ENCODE measurements at regions not wholly inside any gene's neighbourhood (a gene's known extent, or its start where the extent isn't known, plus 50 kb on each side); places are given as distances from the start of the nearest gene placed in this dataset.

- H3K9me3 ChIP-seq, result no peaks in the 10 kb centered on the region
- H3K27ac ChIP-seq, result no peak overlapping the region
- no peaks in the 10 kb centered on the region for H3K36me3 ChIP-seq
- TF ChIP-seq POLR2A (IDR thresholded peaks at IDR 0.05) (no peak), CTCF (IDR thresholded peaks at IDR 0.05) (no peak)
- no peak overlapping the region for H3K4me3 ChIP-seq (replicated peaks in 1 of 3)
- no peak for DNase-seq
- H3K4me1 ChIP-seq, result no peaks in the 10 kb centered on the region
- intact Hi-C loops (cut with DNase I), result no loop called here
- WGBS, 2 donors, result 72 to 100% methylated on average over 1 of the region's 1 CpG
- no peaks in the 10 kb centered on the region for H3K27me3 ChIP-seq
Measured at GRCh38 chr16:55249936-55250335, 74.1 kb upstream of the IRX6 start.

- no peaks in the 10 kb centered on the region for H3K9me3 ChIP-seq
- no peak overlapping the region for H3K27ac ChIP-seq
- H3K36me3 ChIP-seq, result no peaks in the 10 kb centered on the region
- H3K4me1 ChIP-seq, result no peaks in the 10 kb centered on the region
- DNase-seq, result no peak
- H3K4me3 ChIP-seq (replicated peaks in 1 of 3), result no peak overlapping the region
- TF ChIP-seq CTCF (IDR thresholded peaks at IDR 0.05) (no peak), POLR2A (IDR thresholded peaks at IDR 0.05) (no peak)
- 61 to 81% methylated on average over 1 of the region's 1 CpG for WGBS, 2 donors
- intact Hi-C loops (cut with DNase I), result no loop called here
- no peaks in the 10 kb centered on the region for H3K27me3 ChIP-seq
Measured at GRCh38 chr16:55250701-55251100, 73.3 kb upstream of the IRX6 start.

GRCh38 chr16:55251151-55251550 lies 72.9 kb upstream of the IRX6 start:
- intact Hi-C loops (cut with DNase I), result no loop called here
- Histone ChIP-seq H3K4me3 (replicated peaks in 1 of 3) (no peak overlapping the region), H3K9me3 (no peaks in the 10 kb centered on the region), H3K27me3 (no peaks in the 10 kb centered on the region), H3K4me1 (no peaks in the 10 kb centered on the region), H3K27ac (no peak overlapping the region), H3K36me3 (no peaks in the 10 kb centered on the region)
- TF ChIP-seq POLR2A (IDR thresholded peaks at IDR 0.05) (no peak), CTCF (IDR thresholded peaks at IDR 0.05) (no peak)
- WGBS, 2 donors, result 87 to 89% methylated on average over 2 of the region's 2 CpGs
- DNase-seq, result no peak

GRCh38 chr16:55252577-55252976 lies 71.4 kb upstream of the IRX6 start:
- H3K4me3 ChIP-seq (replicated peaks in 1 of 3), result no peak overlapping the region
- WGBS, 2 donors, result 93 to 96% methylated on average over 1 of the region's 1 CpG
- no peaks in the 10 kb centered on the region for H3K36me3 ChIP-seq
- intact Hi-C loops (cut with DNase I), result no loop called here
- no peaks in the 10 kb centered on the region for H3K27me3 ChIP-seq
- no peaks in the 10 kb centered on the region for H3K9me3 ChIP-seq
- H3K27ac ChIP-seq, result no peak overlapping the region
- no peak for DNase-seq
- no peaks in the 10 kb centered on the region for H3K4me1 ChIP-seq
- TF ChIP-seq POLR2A (IDR thresholded peaks at IDR 0.05) (no peak), CTCF (IDR thresholded peaks at IDR 0.05) (no peak)

- no peak for TF ChIP-seq CTCF (IDR thresholded peaks at IDR 0.05)
- no peak for TF ChIP-seq POLR2A (IDR thresholded peaks at IDR 0.05)
- Histone ChIP-seq H3K4me1 (no peaks in the 10 kb centered on the region), H3K4me3 (replicated peaks in 1 of 3) (no peak overlapping the region), H3K9me3 (no peaks in the 10 kb centered on the region), H3K27me3 (no peaks in the 10 kb centered on the region), H3K36me3 (no peaks in the 10 kb centered on the region), H3K27ac (no peak overlapping the region)
- no peak for DNase-seq
- intact Hi-C loops (cut with DNase I), result no loop called here
Measured at GRCh38 chr16:55253987-55254386, 70.0 kb upstream of the IRX6 start.
